ENCODE measurements at regions not wholly inside any gene's neighbourhood (a gene's known extent, or its start where the extent isn't known, plus 50 kb on each side); places are given as distances from the start of the nearest gene placed in this dataset.

GRCh38 chr3:101172516-101172915, 147.9 kb downstream of the IMPG2 start:
- DNase-seq = no peak

DNA sequence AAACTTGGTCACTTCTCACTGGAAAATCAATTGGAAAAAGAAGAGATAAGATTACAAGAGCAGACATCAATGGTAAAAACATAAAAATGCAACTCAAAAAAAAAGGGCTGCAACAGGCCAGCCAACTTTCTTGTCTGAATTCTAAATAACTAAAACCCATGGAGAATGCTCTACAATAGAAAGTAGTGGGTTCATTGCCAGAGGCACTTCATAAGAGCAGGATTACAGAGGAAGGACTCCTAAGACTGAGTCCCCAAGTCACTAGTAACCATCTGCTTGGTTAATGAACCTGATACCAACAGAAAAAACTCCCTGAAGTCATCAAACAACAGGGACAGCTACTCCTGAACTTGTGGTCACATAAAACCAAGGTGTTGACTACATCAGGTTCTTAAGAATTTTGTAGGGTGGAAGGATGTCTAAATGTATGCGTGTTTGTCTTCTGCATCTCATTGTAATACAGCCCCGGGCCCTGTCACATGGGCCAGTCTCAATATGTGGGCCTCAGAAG, 148.6 kb downstream of the IMPG2 start:
- no peak for DNase-seq

GRCh38 chr3:101170806-101171558, 149.4 kb downstream of the IMPG2 start:
- DNase-seq = no peak

DNA sequence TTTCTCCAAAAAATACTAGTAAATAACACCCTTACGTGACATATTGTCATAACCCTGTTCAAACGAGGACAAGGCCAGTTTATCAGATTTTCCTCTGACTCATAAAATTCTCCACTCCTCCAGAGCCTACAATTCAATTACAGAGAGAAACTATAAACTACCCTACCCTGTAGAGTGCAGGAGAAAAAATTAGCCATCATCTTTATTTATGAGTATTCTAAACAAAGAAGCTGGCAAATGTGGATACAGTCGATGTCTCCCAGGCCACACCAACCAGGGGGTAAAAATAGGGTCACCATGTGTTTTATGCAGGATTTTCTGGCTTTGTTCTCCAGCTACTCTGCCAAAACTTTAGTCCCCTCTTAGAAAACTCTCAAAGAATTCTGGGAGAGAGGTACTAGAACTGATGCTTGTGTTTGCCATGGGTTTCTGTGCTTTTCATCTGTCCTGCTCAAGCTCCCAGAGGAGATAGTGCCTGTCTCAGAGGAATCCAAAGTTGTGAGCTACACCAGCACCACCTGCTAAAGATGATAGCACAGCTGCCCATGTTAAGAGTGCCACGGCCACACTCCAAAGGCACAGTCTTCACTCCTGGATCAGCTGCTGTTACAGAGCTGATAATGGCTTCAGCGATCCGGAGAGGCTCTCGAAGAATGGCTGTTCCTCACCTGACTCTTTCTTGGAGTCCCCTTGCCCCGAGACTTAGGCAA, 150.2 kb downstream of the IMPG2 start:
- no peak for DNase-seq

DNA sequence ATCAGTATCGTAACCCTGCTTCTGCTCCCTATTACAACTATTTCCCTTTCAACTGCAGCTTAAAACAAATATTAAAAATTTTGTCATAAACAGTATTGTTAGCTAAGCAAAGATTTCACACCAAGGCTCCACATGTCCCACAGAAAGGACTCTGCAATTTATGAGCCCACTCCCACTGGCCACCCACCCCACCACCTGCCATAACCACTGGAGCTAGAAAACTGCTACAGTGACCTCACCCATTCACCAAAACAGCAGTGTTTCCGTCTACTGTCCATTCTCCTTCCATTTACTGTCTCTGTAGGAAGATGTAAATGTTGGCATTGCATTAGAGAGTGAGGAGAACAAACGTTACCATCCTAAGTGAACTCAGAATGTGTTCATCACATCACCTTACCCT, 150.9 kb downstream of the IMPG2 start:
- no peak for DNase-seq

DNA sequence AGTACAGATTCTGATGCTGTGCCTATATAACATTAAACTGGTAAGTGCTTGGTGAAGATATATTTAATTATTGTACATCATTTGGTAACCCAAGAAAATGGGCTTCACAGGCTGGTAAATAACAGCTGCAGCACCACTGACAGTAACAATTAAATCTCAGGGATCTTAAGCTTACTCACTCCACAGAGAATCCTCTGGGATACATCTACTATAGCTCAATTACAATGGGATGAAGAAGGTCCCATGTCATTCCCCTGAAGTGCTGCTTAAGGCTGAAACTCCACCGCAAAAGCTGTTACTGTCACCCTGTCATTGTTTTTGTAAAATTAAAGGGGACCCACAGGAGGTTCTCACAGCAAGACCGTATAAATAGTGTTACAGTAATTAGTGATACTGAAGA, 153.0 kb downstream of the IMPG2 start:
- DNase-seq = no peak

DNA sequence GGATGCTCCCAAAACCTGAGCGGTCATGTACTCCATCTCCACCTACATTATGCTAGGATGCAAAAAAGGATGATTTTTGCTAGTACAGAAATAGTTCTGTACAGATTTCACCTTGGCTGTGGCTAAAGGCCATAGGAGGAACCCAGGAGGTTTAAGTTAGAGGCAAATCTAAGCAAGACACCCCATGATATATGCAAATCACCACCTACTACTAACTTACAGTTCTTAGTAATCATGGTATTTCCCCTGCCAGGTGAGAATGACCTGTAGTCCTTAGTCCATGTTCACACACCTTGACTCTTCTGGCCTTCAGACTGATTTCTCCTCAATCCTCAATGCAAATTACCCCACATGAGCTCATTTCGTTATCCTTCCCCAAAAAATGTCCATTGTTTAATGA, 154.2 kb downstream of the IMPG2 start:
- no peak for DNase-seq

DNA sequence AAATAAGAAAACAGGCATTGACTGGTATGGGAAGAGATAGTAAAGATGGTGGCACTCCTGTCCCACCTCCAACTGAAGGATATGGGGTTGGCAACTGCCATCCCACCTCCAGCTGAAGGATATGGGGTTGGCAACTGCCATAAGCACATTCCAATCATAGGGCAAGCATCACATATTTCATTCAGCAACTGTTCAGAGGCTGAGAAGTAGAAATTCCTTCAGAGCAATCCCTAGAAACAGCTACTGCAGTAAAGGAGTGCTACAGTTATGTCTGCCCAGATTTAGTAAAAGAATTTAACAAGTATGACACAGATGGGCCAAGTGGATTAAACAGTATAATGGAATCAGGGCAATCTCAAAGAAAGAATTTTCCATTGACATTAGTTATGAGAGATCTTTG, 156.8 kb downstream of the IMPG2 start:
- DNase-seq = no peak

- DNase-seq = no peak
These were observed 160.9 kb downstream of the IMPG2 start for GRCh38 chr3:101159478-101159877.

- no peak for DNase-seq
These were observed 162.0 kb downstream of the IMPG2 start for GRCh38 chr3:101158374-101158773.

- no peak for DNase-seq
These were observed 163.5 kb downstream of the IMPG2 start for GRCh38 chr3:101156787-101157345.

DNA sequence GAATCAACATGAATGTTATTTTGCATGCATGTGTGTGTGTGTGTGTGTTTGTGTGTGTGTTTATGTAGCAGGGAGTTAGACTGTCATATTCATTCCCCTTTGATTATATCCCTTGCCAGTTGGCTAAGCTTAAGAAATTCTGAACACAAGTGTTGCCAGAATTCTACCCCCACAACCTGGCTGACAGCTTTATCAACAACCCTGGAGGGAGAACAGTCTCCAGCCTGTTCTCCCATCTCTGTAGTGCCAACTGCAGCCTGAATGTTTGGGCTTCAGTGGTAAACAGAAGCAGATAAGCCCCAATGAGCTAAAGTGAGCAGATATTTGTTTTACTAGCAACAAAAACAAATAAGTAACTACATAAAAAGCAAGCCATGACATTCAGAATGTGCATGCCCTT, 162.6 kb upstream of the ABI3BP start:
- no peak for DNase-seq

GRCh38 chr3:101154401-101154800, 161.2 kb upstream of the ABI3BP start:
- no peak for DNase-seq

- DNase-seq = no peak
These were observed 158.2 kb upstream of the ABI3BP start for GRCh38 chr3:101151286-101151913.

DNA sequence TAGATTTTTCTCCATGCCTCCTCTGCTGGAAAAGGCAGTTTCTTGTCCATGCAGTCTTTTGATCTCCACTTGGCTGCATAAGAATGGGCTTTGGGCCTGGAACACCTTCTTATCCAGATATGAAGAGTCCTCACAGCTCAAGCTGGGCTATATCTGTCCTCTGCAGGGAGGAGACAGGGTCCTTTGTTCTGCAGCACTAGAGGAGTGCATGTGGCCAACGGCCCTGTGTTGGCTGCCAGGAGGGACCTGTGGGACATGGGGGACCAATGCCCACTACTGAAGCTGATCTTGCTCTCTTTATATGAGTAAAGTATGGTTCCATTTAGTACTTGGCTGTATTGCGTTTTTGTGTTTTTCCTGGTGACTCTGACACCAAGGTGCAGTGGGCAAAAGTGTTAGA, 157.3 kb upstream of the ABI3BP start:
- DNase-seq = no peak

DNA sequence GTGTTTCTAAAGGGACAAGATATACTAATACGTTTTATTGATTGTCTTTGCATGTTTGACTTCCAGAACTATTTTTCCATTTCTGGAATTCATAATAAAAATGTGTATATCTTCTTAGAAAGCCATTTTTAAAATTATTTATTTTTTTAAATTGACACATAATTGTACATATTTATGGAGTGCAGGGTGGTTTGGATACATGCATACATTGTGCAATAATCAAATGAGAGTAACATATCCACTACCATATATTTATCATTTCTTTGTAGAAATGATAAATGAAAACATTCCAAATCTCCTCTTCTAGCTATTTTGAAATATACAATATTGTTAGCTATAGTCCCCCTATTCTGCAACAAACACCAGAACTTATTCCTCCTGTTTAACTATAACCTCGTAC, 156.5 kb upstream of the ABI3BP start:
- DNase-seq = no peak

DNA sequence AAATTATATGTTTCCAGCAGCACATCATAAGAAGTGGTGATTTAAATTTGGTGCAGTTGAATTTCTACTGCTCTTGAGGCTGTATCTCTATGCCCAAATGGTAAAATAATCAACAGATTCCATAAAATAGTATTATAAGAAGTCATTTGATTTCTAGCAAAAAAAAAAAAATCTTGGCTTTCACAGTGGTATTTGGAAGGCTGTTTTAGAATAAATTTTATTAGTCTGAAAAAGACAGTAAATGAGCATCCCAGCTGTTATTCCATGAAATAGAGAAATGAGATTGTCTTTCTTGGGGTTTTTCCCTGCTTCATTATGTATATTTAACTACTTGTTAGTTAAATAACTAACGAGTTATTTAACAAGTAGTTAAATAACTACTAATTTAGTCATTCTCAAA, 156.0 kb upstream of the ABI3BP start:
- DNase-seq = no peak

DNA sequence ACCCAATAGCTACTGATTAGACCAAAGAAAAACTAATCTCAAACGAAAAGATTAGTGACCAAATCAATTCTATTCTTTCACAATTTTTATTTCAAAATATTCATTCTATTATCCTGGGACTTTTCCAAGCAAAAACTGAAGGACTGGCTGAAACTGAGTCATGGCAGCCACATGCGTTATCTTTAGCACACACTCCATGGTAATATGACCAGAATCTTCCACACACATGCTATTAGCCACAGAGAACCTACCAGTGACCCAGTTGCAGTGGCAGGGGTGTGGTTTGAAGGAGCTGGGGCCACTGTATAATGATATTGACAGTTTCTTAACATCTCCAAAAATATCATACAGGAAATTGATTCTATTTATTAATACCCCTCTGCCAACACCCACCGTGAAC, 154.8 kb upstream of the ABI3BP start:
- DNase-seq = no peak

GRCh38 chr3:101146946-101147345, 153.7 kb upstream of the ABI3BP start:
- no peak for DNase-seq

- DNase-seq = no peak
These were observed 150.9 kb upstream of the ABI3BP start for GRCh38 chr3:101144105-101144504.

- DNase-seq = no peak
These were observed 149.8 kb upstream of the ABI3BP start for GRCh38 chr3:101143012-101143411.

DNA sequence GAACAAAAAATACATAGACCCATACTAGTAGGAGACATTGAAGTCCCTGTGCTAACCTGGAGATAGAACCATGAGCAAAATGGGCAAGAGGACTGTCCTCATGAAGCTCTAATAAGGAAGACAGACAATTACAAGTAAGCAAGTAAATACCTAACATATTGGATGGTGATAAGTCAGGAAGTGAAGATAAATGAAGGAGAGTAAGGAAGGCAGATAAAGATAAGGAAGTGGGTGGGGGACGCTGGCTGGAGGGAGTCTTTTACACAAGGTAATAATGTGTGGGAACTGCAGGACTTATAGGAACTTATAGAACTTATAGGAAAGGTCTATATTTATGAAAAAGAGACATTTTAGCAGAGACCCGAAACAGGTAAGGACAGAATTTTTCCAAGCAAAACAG, 148.9 kb upstream of the ABI3BP start:
- no peak for DNase-seq

DNA sequence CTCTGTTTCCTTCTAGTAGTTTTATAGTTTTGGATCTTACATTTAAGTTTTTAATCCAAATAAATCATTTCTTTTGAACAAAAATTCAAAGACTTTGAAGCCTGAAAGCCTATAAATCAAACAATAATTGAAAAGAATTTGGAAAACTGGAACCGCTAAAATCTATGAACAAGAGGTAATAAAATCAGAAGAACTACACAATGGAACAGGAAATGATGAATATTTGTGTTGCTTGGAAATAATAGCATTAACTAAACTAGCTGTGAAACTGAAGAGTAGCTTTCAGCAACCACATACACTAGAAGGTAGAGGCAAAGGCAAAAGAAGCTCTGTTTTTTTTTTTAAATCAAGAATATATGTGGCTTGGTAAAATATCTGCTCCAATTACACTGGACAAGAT, 147.9 kb upstream of the ABI3BP start:
- DNase-seq = no peak

- DNase-seq = no peak
These were observed 145.6 kb upstream of the ABI3BP start for GRCh38 chr3:101138817-101139216.
